Kidney tubule cell (primary cell): ENCODE measurements at regions not wholly inside any gene's neighbourhood (a gene's known extent, or its start where the extent isn't known, plus 50 kb on each side); places are given as distances from the start of the nearest gene placed in this dataset.
A peak's percentile ranks its signal among the peaks of the same experiment; 100 is the strongest.

Experiments
- DNase-seq: peaks from one replicate; pipeline ENCODE4 v3.0.0-alpha.2; 2018; ENCODE audit warnings: low spot score

GRCh38 chr7:85781606-85782005 is 594.8 kb upstream of the SEMA3D start:
- no peak for DNase-seq

GRCh38 chr7:85776691-85777345 is 590.0 kb upstream of the SEMA3D start:
- no peak for DNase-seq

- DNase-seq: no peak
Observed at GRCh38 chr7:85775431-85775830, 588.6 kb upstream of the SEMA3D start.

- no peak for DNase-seq
Observed at GRCh38 chr7:85774986-85775385, 588.1 kb upstream of the SEMA3D start.

GRCh38 chr7:85773116-85773728 is 586.4 kb upstream of the SEMA3D start:
- no peak for DNase-seq

GRCh38 chr7:85771516-85771915 is 584.7 kb upstream of the SEMA3D start:
- no peak for DNase-seq

GRCh38 chr7:85770332-85770731 is 583.5 kb upstream of the SEMA3D start:
- DNase-seq: no peak

- DNase-seq: no peak
Observed at GRCh38 chr7:85765698-85766298, 578.9 kb upstream of the SEMA3D start.

GRCh38 chr7:85764034-85764433 is 577.2 kb upstream of the SEMA3D start:
- no peak for DNase-seq

GRCh38 chr7:85757348-85757747 is 570.5 kb upstream of the SEMA3D start:
- DNase-seq: no peak

GRCh38 chr7:85750454-85750949 is 563.6 kb upstream of the SEMA3D start:
- peak; percentile 52 for DNase-seq

GRCh38 chr7:85749696-85750453 is 563.0 kb upstream of the SEMA3D start:
- DNase-seq: peak; percentile 21

GRCh38 chr7:85748861-85749260 is 562.0 kb upstream of the SEMA3D start:
- peak; percentile 2 for DNase-seq

GRCh38 chr7:85737426-85737825 is 550.6 kb upstream of the SEMA3D start:
- no peak for DNase-seq

GRCh38 chr7:85736085-85736484 is 549.2 kb upstream of the SEMA3D start:
- DNase-seq: no peak

GRCh38 chr7:85734823-85735222 is 548.0 kb upstream of the SEMA3D start:
- DNase-seq: no peak

- peak; percentile 73 for DNase-seq
Observed at GRCh38 chr7:85733169-85733915, 546.5 kb upstream of the SEMA3D start.

- no peak for DNase-seq
Observed at GRCh38 chr7:85730012-85730411, 543.2 kb upstream of the SEMA3D start.

GRCh38 chr7:85725026-85725425 is 538.2 kb upstream of the SEMA3D start:
- DNase-seq: no peak

- DNase-seq: peak; percentile 42
Observed at GRCh38 chr7:85719981-85720953, 533.4 kb upstream of the SEMA3D start.

- DNase-seq: no peak
Observed at GRCh38 chr7:85716353-85716752, 529.5 kb upstream of the SEMA3D start.
